GM21529 (cell line): ENCODE measurements at regions not wholly inside any gene's neighbourhood (a gene's known extent, or its start where the extent isn't known, plus 50 kb on each side); places are given as distances from the start of the nearest gene placed in this dataset.
"Not testable (repeated sequence)": the region's sequence is repeated elsewhere in the genome, so short reads cannot be mapped to it uniquely, and the experiment has no call there.

Experiments used
- ATAC-seq: cut with Tn5 transposase; IDR thresholded peaks from one replicate; pipeline ENCODE4 v1.9.1; 2021; ENCODE audit not compliant: unreplicated experiment

DNA sequence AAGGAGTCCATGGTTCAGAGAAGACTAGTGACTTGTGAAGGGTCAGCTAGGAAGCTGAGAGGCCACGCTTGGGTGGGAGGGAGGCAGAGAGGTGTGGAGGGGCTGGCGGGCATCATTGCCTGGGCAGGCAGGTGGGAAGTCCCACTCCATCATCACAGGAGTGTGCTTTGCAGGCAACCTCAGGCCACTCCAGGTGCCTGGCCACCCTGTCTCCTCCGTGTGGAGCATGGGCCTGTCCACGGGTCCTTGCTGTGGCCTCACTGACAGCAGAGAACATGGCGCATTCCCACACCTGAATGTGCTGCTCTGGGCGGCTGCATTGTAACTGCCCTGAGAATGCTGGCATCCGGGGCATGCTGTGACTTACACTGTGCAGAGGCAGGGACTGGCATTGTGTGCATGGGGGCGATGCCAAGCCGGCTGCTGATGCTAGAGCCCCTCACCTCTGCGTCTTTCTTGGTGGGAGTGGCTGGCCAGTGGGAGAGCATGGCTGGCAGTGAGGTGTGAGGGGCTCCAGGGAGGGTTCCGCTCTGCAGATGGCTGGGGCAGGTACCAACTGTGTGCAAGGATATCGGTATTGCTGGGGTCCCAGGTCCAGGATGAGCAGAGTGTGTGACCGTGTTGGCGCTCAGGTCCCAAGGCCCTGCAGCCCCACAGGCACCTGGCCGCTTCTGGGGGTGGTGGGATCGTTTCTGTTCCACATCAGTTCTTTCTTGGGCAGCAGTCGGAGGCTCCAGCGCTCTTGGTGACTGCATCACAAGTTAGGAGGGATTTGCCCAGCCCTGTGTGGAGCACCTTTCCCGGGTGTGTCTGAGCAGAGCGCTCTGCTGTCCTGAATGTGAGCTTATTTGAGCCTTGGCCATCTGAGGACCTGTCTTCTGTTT is 94.8 kb downstream of the NPIPB11 start:
- ATAC-seq = no peak

- ATAC-seq = no peak
Measured at GRCh38 chr16:29310852-29311314, 95.6 kb downstream of the NPIPB11 start.

DNA sequence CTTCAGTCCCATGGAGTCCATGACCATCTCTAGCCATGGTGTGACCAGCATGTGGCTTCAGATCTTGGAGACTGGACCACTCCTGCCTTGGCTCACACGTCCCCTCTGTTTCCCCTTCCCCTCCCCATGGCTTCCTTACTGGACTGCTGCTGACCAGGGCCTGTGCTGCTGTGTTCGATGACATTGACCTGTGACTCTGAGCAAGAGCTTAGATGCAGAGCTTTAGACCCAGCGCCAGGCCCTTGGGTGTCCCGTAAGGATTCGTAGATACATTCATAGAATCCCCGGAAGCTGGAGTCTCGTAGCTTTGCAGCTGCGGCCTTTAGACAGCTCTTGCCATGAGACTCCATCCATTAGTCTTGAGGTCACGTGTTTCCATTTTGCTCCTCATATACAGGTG is 96.3 kb downstream of the NPIPB11 start:
- ATAC-seq = not testable (repeated sequence)

DNA sequence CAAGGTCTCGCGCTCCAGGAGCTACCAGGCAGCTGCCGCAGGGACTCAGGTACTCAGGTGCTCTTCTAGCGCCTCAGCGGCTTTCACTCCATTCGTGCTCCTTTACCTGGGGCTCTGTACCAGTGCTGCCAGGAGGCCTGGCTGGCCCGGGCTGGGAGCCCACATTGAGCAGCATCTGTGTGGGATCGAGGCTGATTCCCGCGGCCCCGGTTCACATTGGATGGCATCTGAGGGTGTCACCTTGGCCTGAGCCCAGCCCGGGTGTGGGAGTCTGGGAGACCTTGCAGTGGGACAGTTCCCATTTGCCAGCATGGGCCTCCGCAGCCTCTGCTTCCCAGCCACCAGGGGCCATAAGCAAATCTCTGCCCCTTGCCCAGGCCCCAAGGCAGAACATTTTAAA is 96.9 kb downstream of the NPIPB11 start:
- ATAC-seq = not testable (repeated sequence)

DNA sequence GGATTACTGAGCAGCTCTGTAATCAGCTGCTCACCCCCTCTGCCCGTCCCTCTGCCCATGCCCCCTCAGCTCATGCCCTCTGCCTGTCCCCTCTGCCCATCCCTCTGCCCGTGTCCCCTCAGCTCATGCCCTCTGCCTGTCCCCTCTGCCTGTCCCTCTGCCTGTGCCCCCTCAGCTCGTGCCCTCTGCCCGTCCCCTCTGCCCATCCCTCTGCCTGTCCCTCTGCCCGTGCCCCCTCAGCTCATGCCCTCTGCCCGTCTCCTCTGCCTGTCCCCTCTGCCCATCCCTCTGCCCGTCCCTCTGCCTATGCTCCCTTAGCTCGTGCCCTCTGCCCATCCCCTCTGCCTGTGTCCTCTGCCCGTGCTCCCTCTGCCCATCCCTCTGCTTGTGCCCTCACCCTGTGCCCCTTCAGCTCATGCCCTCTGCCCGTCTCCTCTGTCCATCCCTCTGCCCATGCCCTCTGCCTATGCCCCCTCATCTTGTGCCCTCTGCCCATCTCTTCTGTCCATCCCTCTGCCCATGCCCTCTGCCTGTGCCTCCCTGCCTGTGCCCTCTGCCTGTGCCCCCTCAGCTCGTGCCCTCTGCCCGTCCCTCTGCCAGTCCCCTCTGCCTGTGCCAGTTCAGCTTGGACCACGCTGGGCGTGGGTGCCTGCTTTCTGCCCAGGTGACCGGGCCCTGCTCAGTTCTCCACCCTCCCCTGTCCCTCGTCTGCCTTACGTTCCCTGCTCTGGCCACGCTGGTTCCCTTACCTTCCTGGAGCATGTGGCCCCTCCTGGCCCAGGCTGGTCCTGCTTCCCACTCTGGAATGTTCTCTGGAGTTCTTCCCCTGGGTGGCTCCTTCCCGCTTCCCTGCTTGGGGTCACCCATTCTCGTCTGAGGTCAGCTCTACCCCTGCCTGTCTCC is 97.6 kb downstream of the NPIPB11 start:
- no peak for ATAC-seq

DNA sequence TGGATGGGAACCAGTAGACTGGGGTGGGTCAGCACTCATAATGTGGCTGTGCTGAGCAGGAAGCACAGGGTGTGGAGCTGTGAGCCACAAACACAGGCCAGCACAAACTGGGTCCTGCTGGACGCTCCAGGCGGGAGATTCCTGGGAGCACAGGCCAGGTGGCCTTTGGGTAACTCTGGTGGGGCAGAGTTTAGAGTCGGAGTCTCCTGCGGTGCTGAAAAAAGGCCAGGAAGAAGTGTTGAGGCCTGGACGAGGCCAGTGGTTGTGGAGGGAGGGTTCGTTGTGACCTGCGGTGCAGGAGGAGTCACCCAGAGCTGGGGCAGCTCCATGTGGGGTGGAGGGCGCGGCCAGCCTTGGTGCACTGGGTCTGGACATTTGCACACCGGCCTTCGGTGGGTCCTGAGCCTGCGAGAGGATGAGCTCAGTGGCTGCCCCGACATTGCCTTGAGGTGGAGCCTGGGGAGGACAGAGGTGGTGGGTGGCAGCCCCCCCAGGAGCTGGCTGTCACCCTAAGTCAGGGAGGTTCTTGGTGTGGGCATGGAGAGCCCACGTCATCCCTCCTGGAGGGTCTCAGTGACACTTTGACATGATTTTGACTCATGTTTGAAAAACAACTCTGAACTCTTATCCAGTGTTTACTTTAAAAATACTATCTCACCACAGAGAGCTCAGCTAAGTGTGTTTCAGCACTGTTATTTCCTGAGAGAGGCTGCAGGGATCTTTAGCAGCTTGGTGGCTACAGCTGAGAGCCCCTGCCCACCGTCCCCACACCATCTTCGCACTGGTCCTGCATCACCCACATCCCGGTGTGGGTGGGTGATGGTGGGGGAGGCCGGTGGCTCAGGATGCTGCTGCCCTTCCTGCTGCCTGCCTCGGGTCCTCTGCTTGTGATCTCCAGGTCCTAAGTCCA is 98.7 kb downstream of the NPIPB11 start:
- no peak for ATAC-seq

- ATAC-seq = no peak
Measured at GRCh38 chr16:29306943-29307597, 99.4 kb downstream of the NPIPB11 start.

- no peak for ATAC-seq
Measured at GRCh38 chr16:29306201-29306600, 100.3 kb downstream of the NPIPB11 start.

- ATAC-seq = not testable (repeated sequence)
Measured at GRCh38 chr16:29305018-29305417, 101.5 kb downstream of the NPIPB11 start.

GRCh38 chr16:29304251-29304650 is 102.3 kb downstream of the NPIPB11 start:
- no peak for ATAC-seq

DNA sequence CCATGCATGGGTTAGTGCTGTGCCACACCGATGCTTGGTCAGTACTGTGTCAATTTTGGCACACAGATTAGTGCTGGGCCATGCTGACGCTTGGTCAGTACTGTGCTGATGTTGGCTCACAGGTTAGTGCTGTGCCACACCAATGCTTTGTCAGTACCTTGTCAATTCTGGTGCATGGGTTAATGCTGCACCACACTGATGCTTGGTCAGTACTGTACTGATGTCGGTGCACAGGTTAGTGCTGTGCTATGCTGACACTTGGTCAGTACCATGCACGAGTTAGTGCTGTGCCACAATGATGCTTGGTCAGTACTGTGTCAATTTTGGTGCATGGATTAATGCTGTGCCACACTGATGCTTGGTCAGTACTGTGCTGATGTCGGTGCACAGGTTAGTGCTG is 103.0 kb downstream of the NPIPB11 start:
- ATAC-seq = no peak

DNA sequence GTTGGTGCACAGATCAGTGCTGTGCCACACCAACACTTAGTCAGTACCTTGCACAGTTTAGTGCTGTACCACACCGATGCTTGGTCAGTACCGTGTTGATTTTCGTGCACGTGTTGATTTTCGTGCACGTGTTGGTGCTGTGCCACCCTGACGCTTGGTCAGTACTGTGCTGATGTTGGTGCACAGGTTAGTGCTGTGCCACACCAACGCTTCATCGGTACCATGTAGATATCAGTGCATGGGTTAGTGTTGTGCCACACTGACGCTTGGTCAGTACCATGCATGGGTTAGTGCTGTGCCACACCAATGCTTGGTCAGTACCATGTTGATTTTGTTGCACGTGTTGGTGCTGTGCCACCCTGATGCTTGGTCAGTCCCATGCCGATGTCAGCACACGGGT is 103.5 kb downstream of the NPIPB11 start:
- ATAC-seq = no peak

DNA sequence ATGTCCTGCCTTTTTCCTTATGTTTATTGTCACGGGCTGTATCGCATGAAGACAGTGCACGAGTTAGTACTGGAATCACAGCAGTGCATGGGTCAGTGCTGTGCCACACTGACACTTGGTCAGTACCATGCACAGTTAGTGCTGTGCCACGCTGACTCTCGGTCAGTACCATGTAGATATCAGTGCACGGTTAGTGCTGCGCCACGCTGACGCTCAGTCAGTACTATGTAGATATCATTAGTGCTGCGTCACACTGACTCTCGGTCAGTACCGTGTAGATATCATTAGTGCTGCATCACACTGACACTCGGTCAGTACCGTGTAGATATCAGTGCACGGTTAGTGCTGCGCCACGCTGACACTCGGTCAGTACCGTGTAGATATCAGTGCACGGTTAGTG is 104.1 kb downstream of the NPIPB11 start:
- ATAC-seq = not testable (repeated sequence)

DNA sequence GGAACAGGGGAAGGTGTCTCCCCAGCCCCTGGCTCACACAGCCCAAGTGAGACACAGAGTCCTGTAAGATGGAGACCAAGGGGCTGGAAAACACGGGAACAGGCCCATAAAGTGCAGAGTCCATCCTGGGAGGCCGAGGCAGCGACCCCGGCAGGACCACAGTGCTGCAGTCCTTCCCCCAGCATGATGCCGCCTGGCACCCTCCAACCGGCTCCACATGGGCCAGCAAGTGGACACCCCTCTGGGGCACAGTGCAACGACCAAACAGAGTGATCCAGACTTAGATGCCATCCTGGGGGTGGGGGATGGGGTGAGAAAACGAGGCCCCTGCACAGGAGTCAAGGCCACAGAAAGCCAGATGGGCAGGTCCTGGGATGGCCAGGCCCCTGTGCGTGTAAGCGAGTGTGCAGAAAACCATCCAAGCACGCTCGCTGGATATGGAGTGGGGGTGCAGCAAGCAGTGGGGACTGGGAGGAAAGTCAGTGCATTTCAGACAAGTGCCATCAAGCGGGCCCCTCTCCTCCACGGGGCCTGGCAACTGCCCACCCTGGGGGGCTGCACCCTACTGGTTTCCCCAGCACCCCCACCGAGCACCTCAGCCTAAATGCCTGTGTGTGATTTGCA is 104.7 kb downstream of the NPIPB11 start:
- ATAC-seq = not testable (repeated sequence)

GRCh38 chr16:29300541-29301535 is 105.7 kb downstream of the NPIPB11 start:
- ATAC-seq = not testable (repeated sequence)

DNA sequence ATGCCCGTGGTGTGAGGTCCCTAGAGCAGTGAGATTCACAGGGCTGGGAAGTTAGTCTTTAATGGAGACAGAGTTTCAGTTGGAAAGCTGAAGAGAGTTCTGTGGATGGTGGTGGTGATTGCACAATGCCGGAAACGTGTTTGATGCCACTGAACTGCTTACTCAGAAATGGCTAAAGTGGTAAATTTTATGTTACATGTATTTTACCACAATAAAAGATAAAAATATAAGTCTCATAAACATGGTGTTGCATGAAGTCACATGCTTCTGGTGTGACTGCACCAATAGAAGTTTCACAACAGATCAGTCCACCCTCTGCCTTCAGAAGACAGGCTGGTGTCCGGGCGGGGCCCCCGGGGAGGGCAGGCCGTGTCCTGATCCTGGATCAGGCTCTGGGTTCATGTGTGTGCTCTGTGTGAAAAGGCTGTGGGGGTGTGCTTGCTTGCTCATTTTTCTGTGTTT is 106.5 kb downstream of the NPIPB11 start:
- ATAC-seq = not testable (repeated sequence)

- not testable (repeated sequence) for ATAC-seq
Measured at GRCh38 chr16:29298997-29299396, 107.5 kb downstream of the NPIPB11 start.

GRCh38 chr16:29298307-29298706 is 108.2 kb downstream of the NPIPB11 start:
- not testable (repeated sequence) for ATAC-seq
